CD8-positive, alpha-beta memory T cell (primary cell): ENCODE measurements at regions not wholly inside any gene's neighbourhood (a gene's known extent, or its start where the extent isn't known, plus 50 kb on each side); places are given as distances from the start of the nearest gene placed in this dataset.
"Not testable (repeated sequence)": the region's sequence is repeated elsewhere in the genome, so short reads cannot be mapped to it uniquely, and the experiment has no call there.

ENCODE experiments used
- CTCF ChIA-PET: fragments of 350-600 bp; sonication (Branson Sonifier 250); formaldehyde crosslinking; loops from one replicate; lab custom pipeline; 2021; ENCODE audit warnings: antibody characterized with exemption; lab: Charles Lee
- POLR2A ChIA-PET: fragments of 350-600 bp; sonication (Branson Sonifier 250); formaldehyde crosslinking; loops from one replicate; lab custom pipeline; 2021; ENCODE audit warnings: antibody characterized with exemption; lab: Charles Lee
- DNase-seq, 5 donors: peaks; one replicate each; pipeline versions ENCODE4 v3.0.0 to v3.0.0-alpha.2; 2020 to 2022; ENCODE audit warnings: mixed read lengths in 1 of 5
- H3K27ac ChIP-seq: one replicate; pipeline ENCODE4 v1.7.0; 2013; ENCODE audit warnings: low read depth, mild to moderate bottlenecking, low read length, moderate library complexity
- H3K27me3 ChIP-seq: 2 replicates; pipeline ENCODE4 v1.7.0; 2013; ENCODE audit warnings: low read length, mild to moderate bottlenecking; ENCODE audit not compliant: insufficient read depth, poor library complexity, severe bottlenecking
- H3K36me3 ChIP-seq: 2 replicates; pipeline ENCODE4 v1.7.0; 2013; ENCODE audit warnings: mild to moderate bottlenecking, low read length, moderate library complexity; ENCODE audit not compliant: insufficient read depth
- H3K4me1 ChIP-seq: 2 replicates; pipeline ENCODE4 v1.7.0; 2013; ENCODE audit warnings: mild to moderate bottlenecking, low read length, moderate library complexity; ENCODE audit not compliant: insufficient read depth
- H3K4me3 ChIP-seq: 2 replicates; pipeline ENCODE4 v1.7.0; 2013; ENCODE audit warnings: mild to moderate bottlenecking, low read length
- H3K9me3 ChIP-seq: 2 replicates; pipeline ENCODE4 v1.7.0; 2013; ENCODE audit warnings: mild to moderate bottlenecking, low read length
- H3K27ac Mint-ChIP-seq, 8 donors: one replicate each; pipeline ENCODE4 v1.8.0; 2020 to 2021; ENCODE audit warnings: mixed read lengths in 8 of 8, mild to moderate bottlenecking in 6 of 8, inconsistent platforms in 3 of 8, moderate library complexity in 3 of 8
- H3K27me3 Mint-ChIP-seq, 2 donors: one replicate each; pipeline ENCODE4 v1.8.0; 2020 to 2021; ENCODE audit warnings: mixed read lengths in 2 of 2, mild to moderate bottlenecking in 1 of 2, moderate library complexity in 1 of 2
- H3K36me3 Mint-ChIP-seq, 3 donors: one replicate each; pipeline ENCODE4 v1.8.0; 2020 to 2021; ENCODE audit warnings: mixed read lengths in 3 of 3, inconsistent platforms in 1 of 3, mild to moderate bottlenecking in 1 of 3
- H3K4me1 Mint-ChIP-seq, 3 donors: one replicate each; pipeline ENCODE4 v1.8.0; 2020 to 2021; ENCODE audit warnings: mixed read lengths in 3 of 3, inconsistent platforms in 1 of 3, mild to moderate bottlenecking in 1 of 3
- H3K4me3 Mint-ChIP-seq, 7 donors: one replicate each; pipeline ENCODE4 v1.8.0; 2020 to 2021; ENCODE audit warnings: mixed read lengths in 7 of 7, mild to moderate bottlenecking in 6 of 7, moderate library complexity in 4 of 7, inconsistent platforms in 2 of 7
- H3K9me3 Mint-ChIP-seq, 5 donors: one replicate each; pipeline ENCODE4 v1.8.0; 2020 to 2022; ENCODE audit warnings: mixed read lengths in 5 of 5, mild to moderate bottlenecking in 3 of 5, moderate library complexity in 2 of 5, inconsistent platforms in 1 of 5

DNA sequence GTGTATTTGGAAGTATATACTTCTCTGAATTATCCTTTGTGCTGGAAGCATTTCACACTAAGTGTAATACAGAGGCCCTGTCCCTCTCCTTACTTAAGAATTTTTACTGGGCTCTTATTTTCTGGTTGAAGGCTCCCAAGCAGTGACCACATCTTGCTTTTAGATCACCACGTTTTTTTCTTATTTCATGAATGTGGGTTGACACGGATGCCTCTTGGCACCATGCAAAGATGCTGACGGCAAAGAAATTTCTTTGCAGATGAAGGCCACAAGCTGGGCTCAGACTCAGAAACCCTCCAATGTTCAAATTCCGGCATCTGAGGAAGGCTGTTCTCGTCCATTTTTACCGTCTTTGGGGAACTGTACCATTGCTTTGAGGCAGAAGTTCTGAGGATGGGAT lies 168.5 kb downstream of the HMHB1 start:
- ChIA-PET POLR2A (no interaction called here), CTCF (no interaction called here)
- Mint-ChIP-seq H3K27ac (no peak overlapping the region), H3K9me3 (no peaks in the 10 kb centered on the region), H3K27me3 (peaks cover 3 to 13% of the 10 kb centered on the region in 2 donors), H3K4me1 (no peaks in the 10 kb centered on the region), H3K36me3 (peaks cover 0 to 2% (median 0%) of the 10 kb centered on the region in 3 donors), H3K4me3 (no peak overlapping the region)
- no peak for DNase-seq
- no peaks in the 10 kb centered on the region for H3K4me1 ChIP-seq
- no peak overlapping the region for H3K27ac ChIP-seq
- H3K9me3 ChIP-seq = no peaks in the 10 kb centered on the region
- no peaks in the 10 kb centered on the region for H3K27me3 ChIP-seq
- no peak overlapping the region for H3K4me3 ChIP-seq
- no peaks in the 10 kb centered on the region for H3K36me3 ChIP-seq

DNA sequence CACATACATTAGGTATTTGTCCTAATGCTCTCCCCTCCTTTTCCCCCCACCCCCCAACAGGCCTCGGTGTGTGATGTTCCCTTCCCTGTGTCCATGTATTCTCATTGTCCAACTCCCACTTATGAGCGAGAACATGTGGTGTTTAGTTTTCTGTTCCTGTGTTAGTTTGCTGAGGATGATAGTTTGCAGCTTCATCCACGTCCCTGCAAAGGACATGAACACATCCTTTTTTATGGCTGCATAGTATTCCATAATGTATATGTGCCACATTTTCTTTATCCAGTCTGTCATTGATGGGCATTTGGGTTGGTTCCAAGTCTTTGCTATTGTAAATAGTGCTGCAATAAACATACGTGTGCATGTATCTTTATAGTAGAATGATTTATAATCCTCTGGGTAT lies 171.0 kb downstream of the HMHB1 start:
- H3K4me3 ChIP-seq, H3K4me1 Mint-ChIP-seq, H3K27me3 ChIP-seq, H3K27ac Mint-ChIP-seq, H3K27ac ChIP-seq, DNase-seq, H3K9me3 Mint-ChIP-seq, H3K4me1 ChIP-seq, H3K36me3 ChIP-seq, CTCF ChIA-PET, H3K9me3 ChIP-seq, H3K36me3 Mint-ChIP-seq, POLR2A ChIA-PET, H3K4me3 Mint-ChIP-seq: not testable (repeated sequence)
- H3K27me3 Mint-ChIP-seq = peaks cover 7 to 18% of the 10 kb centered on the region in 2 donors

DNA sequence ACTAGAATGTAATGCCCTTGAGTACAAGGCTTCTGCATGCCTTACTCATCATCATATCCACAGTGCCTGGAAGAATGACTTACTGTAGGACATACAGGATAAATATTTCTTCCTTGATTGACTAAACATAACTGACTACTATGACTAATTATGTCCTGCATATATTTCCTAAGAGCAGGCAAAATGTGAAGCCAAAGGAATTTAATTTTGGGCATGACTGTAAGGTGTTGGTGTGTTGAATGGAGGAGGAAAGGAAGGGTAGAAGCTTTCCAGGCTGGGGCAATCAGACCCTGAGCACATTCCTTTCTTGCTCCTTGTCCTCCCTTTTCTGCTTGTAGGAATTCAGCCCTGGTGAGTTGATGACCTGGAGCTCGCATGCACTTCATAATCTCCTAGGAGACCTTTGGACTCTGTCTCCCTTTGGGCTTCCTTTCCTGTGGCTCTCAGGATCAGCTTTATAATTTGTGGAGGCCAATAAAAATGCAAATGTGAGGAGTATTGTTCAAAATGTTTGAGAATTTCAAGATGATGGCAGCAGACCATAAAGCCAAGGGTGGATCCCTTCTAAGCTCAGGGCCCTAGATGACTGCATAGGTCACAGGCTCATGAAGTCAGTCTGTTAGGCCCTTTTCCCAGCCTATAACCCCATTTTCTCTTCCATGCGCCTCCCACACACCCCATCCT lies 174.0 kb downstream of the HMHB1 start:
- Histone ChIP-seq H3K36me3 (no peaks in the 10 kb centered on the region), H3K27ac (no peak overlapping the region), H3K27me3 (no peaks in the 10 kb centered on the region), H3K4me3 (no peak overlapping the region), H3K4me1 (no peaks in the 10 kb centered on the region), H3K9me3 (no peaks in the 10 kb centered on the region)
- Mint-ChIP-seq H3K4me3 (no peak overlapping the region), H3K27ac (no peak overlapping the region), H3K27me3 (peaks cover 9 to 29% of the 10 kb centered on the region in 2 donors), H3K36me3 (peaks cover 0 to 2% (median 0%) of the 10 kb centered on the region in 3 donors), H3K4me1 (peaks cover 0 to 3% (median 0%) of the 10 kb centered on the region in 3 donors), H3K9me3 (no peaks in the 10 kb centered on the region)
- ChIA-PET CTCF (interaction anchor here (1.1 to 1.3 kb wide), 2 partner anchors 15 to 22 kb away, joined by 3 read pairs; no protein-coding TSS in a partner anchor), POLR2A (no interaction called here)
- no peak for DNase-seq

DNA sequence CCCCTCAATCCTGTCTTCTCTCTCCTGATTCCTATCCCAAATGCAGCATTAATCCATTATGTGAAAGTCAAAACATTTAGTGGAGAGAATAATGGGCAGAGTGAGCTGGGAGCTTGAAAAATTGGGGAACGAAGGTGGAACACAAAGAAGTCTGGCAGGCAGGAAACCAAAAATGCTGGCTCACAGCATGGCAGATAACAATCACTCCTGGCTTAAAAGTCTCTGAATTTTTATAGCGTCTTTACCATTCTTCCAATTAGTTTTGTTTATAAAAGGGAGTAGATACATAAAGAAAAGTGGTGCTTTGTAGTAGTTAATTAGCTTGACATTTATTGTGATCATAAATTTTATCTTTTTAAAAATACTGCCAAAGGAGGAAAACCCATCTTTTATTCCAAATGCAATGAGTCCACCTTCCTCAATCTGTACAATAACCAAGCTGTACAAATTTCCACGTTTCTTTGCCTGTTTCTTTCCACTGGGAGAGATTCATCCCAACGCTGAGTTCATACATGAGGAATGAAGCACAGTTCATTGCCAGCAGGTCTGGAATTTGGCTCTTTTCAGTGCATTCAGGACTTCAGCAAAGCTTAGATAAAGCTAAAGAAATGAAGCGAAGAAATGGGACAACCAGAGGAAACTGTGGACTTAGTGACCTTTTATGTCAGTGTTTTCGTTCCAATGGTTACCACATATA lies 174.7 kb downstream of the HMHB1 start:
- Mint-ChIP-seq H3K4me1 (peaks cover 0 to 3% (median 0%) of the 10 kb centered on the region in 3 donors), H3K9me3 (no peaks in the 10 kb centered on the region), H3K27me3 (peaks cover 9 to 29% of the 10 kb centered on the region in 2 donors), H3K27ac (no peak overlapping the region), H3K36me3 (peaks cover 0 to 2% (median 0%) of the 10 kb centered on the region in 3 donors), H3K4me3 (no peak overlapping the region)
- no peaks in the 10 kb centered on the region for H3K36me3 ChIP-seq
- H3K4me1 ChIP-seq = no peaks in the 10 kb centered on the region
- no peak overlapping the region for H3K27ac ChIP-seq
- POLR2A ChIA-PET = no interaction called here
- CTCF ChIA-PET = interaction anchor here (1.1 kb wide), 1 partner anchor 14 kb away, joined by 3 read pairs; no protein-coding TSS in a partner anchor
- no peaks in the 10 kb centered on the region for H3K27me3 ChIP-seq
- no peak overlapping the region for H3K4me3 ChIP-seq
- H3K9me3 ChIP-seq = no peaks in the 10 kb centered on the region
- DNase-seq = no peak

DNA sequence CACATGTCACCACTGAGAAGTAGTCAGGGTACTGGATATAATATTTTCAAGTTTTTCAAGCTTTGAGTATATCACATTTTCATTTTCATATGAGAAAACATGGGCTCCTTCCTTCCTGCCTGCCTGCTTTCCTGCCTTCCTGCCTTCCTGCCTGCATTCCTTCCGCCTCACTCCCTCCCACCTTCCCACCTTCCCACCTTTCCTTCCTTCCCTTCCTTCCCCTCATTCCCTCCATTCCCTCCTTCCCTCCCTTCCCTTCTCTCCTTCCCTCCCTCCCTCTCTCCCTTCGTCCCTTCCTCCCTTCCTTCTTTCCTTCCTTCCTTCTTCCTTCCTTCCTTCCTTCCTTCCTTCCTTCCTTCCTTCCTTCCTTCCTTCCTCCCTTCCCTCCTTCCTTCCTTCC lies 175.3 kb downstream of the HMHB1 start:
- H3K27ac ChIP-seq = no peak overlapping the region
- Mint-ChIP-seq H3K27ac (no peak overlapping the region), H3K9me3 (no peaks in the 10 kb centered on the region), H3K4me3 (no peak overlapping the region), H3K27me3 (peaks cover 9 to 29% of the 10 kb centered on the region in 2 donors), H3K4me1 (peaks cover 0 to 3% (median 0%) of the 10 kb centered on the region in 3 donors), H3K36me3 (peaks cover 0 to 2% (median 0%) of the 10 kb centered on the region in 3 donors)
- no peak overlapping the region for H3K4me3 ChIP-seq
- no peaks in the 10 kb centered on the region for H3K4me1 ChIP-seq
- no peak for DNase-seq
- H3K27me3 ChIP-seq = no peaks in the 10 kb centered on the region
- H3K9me3 ChIP-seq = no peaks in the 10 kb centered on the region
- ChIA-PET POLR2A (no interaction called here), CTCF (interaction anchor here (1.1 kb wide), 1 partner anchor 13 kb away, joined by 3 read pairs; no protein-coding TSS in a partner anchor)
- no peaks in the 10 kb centered on the region for H3K36me3 ChIP-seq

DNA sequence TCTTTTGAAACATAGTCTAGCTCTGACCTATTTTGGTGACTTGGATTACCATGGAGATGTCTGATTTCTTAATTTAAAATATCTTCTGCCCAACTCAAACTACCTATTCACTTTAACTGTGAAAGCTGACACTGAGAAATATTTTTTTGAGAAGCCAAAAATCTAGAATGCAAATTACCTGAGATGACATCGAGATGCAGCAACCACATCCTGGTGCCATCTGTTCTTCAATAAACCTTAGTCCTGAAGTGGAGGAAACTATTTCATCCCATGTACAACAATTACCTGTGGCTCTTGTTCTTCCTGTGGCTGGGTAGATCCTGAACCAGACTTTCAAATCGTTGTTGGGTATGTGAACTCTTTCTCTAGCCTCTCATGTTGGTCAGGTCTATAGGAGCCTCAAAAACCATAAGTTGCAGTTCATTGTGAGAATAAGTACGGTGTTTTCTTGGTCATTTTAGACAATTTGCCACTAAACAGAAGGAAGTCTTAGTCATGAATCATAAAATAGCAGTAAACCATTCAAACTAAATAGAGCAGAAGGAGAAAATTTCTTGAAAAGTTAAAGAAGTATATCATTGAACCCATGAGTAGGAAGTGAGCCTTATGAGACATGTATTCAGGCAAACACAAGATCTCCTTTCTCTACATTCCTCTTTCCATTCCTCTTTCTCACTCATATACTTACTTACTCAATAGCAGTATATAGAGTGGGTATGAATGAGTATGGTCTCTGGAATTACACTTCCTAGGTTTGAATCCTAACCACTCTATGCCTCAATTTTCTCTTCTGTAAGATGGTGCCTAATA lies 176.0 kb downstream of the HMHB1 start:
- H3K36me3 ChIP-seq = no peaks in the 10 kb centered on the region
- no peak overlapping the region for H3K27ac Mint-ChIP-seq
- CTCF ChIA-PET = no interaction called here

DNA sequence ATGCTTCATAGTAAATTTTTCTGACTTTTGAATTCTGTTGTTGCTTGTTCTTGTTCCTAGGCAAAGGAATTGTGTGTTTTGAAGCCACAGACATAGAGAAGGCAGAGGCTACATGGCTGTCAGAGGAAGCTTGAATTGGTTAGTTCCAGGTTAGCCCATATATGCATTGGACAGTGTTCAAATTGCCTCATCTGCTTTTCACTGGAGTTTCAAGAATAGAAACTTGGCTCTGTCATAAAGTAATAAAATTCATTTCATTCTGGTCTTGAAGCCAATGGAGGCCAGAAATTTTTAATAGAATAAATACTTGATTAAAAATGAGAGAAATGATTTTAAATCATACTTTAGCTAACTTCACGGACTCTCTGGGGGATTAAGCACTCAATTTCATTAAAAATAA lies 178.0 kb downstream of the YIPF5 start:
- no peaks in the 10 kb centered on the region for H3K9me3 Mint-ChIP-seq
- H3K27me3 Mint-ChIP-seq = peaks cover 3 to 15% of the 10 kb centered on the region in 2 donors
- POLR2A ChIA-PET = no interaction called here

More for the DNA sequence above, 176.0 kb downstream of the HMHB1 start:
- Mint-ChIP-seq H3K27me3 (peaks cover 9 to 29% of the 10 kb centered on the region in 2 donors), H3K4me3 (no peak overlapping the region), H3K4me1 (peaks cover 0 to 3% (median 0%) of the 10 kb centered on the region in 3 donors), H3K9me3 (no peaks in the 10 kb centered on the region), H3K36me3 (peaks cover 0 to 2% (median 0%) of the 10 kb centered on the region in 3 donors)
- no peaks in the 10 kb centered on the region for H3K27me3 ChIP-seq
- no peaks in the 10 kb centered on the region for H3K4me1 ChIP-seq
- no peak for DNase-seq
- no peak overlapping the region for H3K27ac ChIP-seq
- no peaks in the 10 kb centered on the region for H3K9me3 ChIP-seq
- H3K4me3 ChIP-seq = no peak overlapping the region
- POLR2A ChIA-PET = no interaction called here

DNA sequence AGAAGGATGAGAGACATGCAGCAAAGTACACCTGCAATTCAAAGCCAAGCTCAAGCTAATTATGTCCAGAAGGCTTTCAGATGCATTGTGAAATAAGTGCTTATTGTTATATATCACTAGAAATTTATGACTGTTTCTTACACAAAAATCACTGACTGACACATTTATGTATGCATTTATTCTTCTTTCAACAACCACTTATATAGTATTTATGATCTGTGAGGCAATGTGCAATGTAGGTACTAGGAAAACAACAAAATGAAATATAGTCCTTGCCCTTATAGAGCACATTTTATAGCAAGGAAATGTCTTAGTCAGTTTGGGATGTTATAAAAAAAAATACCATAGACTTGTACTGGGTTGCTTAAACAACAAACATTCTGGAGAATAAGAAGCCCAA lies 167.6 kb downstream of the YIPF5 start:
- no peak overlapping the region for H3K4me3 ChIP-seq
- H3K9me3 ChIP-seq = no peaks in the 10 kb centered on the region
- Mint-ChIP-seq H3K36me3 (no peaks in the 10 kb centered on the region), H3K27ac (no peak overlapping the region), H3K4me1 (no peaks in the 10 kb centered on the region), H3K4me3 (no peak overlapping the region), H3K9me3 (no peaks in the 10 kb centered on the region), H3K27me3 (peaks cover 3 to 15% of the 10 kb centered on the region in 2 donors)
- ChIA-PET CTCF (no interaction called here), POLR2A (no interaction called here)
- no peaks in the 10 kb centered on the region for H3K27me3 ChIP-seq
- no peaks in the 10 kb centered on the region for H3K4me1 ChIP-seq
- H3K27ac ChIP-seq = no peak overlapping the region
- no peak for DNase-seq
- H3K36me3 ChIP-seq = no peaks in the 10 kb centered on the region

More for the DNA sequence above, 178.0 kb downstream of the YIPF5 start:
- no peaks in the 10 kb centered on the region for H3K36me3 Mint-ChIP-seq
- no peak overlapping the region for H3K27ac Mint-ChIP-seq
- H3K36me3 ChIP-seq = no peaks in the 10 kb centered on the region
- DNase-seq = no peak
- H3K4me3 ChIP-seq = no peak overlapping the region
- H3K27ac ChIP-seq = no peak overlapping the region
- H3K4me1 Mint-ChIP-seq = peaks cover 0 to 3% (median 0%) of the 10 kb centered on the region in 3 donors
- CTCF ChIA-PET = no interaction called here
- H3K9me3 ChIP-seq = no peaks in the 10 kb centered on the region
- H3K4me1 ChIP-seq = no peaks in the 10 kb centered on the region
- H3K4me3 Mint-ChIP-seq = no peak overlapping the region
- H3K27me3 ChIP-seq = no peaks in the 10 kb centered on the region
